ENCODE measurements at regions not wholly inside any gene's neighbourhood (a gene's known extent, or its start where the extent isn't known, plus 50 kb on each side); places are given as distances from the start of the nearest gene placed in this dataset.

DNA sequence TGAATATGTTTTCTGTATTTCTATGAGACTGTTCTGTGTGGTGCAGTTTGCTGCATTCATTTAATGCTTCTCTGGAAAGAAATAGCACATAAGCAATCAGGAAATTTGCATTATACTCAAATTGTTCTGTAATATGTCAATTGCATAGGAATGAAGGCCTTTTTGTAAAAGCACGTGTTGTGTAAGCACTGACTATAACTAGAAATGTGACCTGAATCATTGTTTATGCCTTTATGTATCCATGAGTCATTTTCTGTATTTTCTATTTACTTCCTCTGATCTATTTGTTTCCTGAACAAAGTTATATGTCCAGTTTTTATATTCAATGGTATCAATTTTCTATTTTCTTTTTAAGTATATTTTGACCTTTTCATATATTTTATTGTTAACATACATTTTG lies 1455.3 kb downstream of the GRIK2 start:
- Histone ChIP-seq H3K27me3 (ENCODE audit: control insufficient read depth in 1 of 2, insufficient read depth in 2 of 2, low read length in 2 of 2) (no peaks in the 10 kb centered on the region), H3K36me3 (replicated peaks in 1 of 2; ENCODE audit: control insufficient read depth in 1 of 2, insufficient read depth in 2 of 2, low read length in 2 of 2) (no peaks in the 10 kb centered on the region), H3K9ac (ENCODE audit: insufficient read depth, low read depth, low read length) (no peak overlapping the region), H3K9me3 (ENCODE audit: low read length) (no peaks in the 10 kb centered on the region), H3K4me1 (ENCODE audit: insufficient read depth, low read length) (no peaks in the 10 kb centered on the region), H4K20me1 (ENCODE audit: insufficient read depth, low read length) (no peaks in the 10 kb centered on the region), H3K4me2 (ENCODE audit: low read depth, low read length) (no peak overlapping the region), H3K79me2 (ENCODE audit: insufficient read depth, low read length) (no peaks in the 10 kb centered on the region), H2AFZ (ENCODE audit: low read length) (no peak overlapping the region), H3K4me3 (replicated peaks in 1 of 3; ENCODE audit: insufficient read depth in 1 of 3, low read depth in 2 of 3, low read length in 3 of 3) (no peak overlapping the region), H3K27ac (ENCODE audit: extremely low read length, insufficient read depth, low read length) (no peak overlapping the region)
- in situ Hi-C loops (cut with HindIII; ENCODE audit: extremely low pct_ligation_motif_present, low pct_unique_long_range_greater_than_20kb), result no loop called here
- WGBS (ENCODE audit: low lambda C conversion rate), result 0% methylated on average over 1 of the region's 1 CpG
- DNase-seq (ENCODE audit: low spot score) (no peak), FAIRE-seq (no peak), ATAC-seq (no peak)
- TF ChIP-seq ZNF496 (CRISPR knock-in tag; IDR thresholded peaks at IDR 0.05; ENCODE audit: insufficient replicate concordance) (no peak), ZNF652 (CRISPR knock-in tag; IDR thresholded peaks at IDR 0.05; ENCODE audit: borderline replicate concordance, low read depth) (no peak), GFI1 (CRISPR knock-in tag; IDR thresholded peaks at IDR 0.05; ENCODE audit: borderline replicate concordance) (no peak), MBNL3 (CRISPR knock-in tag; conservative IDR thresholded peaks at IDR 0.05) (no peak), ZEB1 (IDR thresholded peaks at IDR 0.05; ENCODE audit: insufficient replicate concordance, low read depth) (no peak)
- TF ChIP-seq, protein P1, sequence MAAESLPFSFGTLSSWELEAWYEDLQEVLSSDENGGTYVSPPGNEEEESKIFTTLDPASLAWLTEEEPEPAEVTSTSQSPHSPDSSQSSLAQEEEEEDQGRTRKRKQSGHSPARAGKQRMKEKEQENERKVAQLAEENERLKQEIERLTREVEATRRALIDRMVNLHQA (CRISPR knock-in tag; IDR thresholded peaks at IDR 0.05), result no peak
- TF ChIP-seq, protein P2, sequence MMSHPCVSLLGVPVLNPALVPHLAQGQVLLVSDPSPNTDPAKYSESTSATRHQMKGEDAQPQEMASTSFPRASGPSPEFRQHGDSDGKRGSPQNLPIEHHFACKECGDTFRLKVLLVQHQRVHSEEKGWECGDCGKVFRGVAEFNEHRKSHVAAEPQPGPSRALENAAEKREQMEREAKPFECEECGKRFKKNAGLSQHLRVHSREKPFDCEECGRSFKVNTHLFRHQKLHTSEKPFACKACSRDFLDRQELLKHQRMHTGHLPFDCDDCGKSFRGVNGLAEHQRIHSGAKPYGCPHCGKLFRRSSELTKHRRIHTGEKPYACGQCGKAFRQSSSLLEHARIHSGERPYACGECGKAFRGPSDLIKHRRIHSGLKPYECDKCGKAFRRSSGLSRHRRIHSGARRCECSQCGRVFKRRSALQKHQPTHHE (CRISPR knock-in tag; IDR thresholded peaks at IDR 0.05; ENCODE audit: borderline replicate concordance), result no peak
- ChIA-PET CTCF (ENCODE audit: low intra/inter-chr PET ratio, low total read pairs) (no interaction called here), POLR2A (no interaction called here)
- intact Hi-C loops (cut with micrococcal nuclease; ENCODE audit: unreplicated experiment), result no loop called here
- no TSS peak for BruUV-seq (replicated peaks)

DNA sequence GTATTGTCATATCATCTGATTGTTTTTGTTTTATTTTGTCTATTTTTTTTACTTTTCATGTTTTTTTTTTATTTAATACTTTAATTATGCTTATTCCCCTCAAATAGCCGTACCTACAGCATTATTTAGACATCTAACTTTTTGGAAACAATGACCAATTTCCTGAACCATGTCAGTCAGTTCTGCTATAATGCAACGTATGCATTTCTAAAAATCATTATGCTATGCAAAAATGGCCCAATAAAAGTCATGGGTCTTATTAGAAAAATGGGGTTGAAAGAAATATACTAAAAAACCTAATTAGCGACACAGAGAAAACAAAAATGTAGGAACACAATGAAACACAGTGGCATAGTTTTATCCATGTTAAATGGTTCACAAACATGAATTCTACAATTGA lies 1454.7 kb downstream of the GRIK2 start:
- no peak overlapping the region for H3K4me3 ChIP-seq (replicated peaks in 1 of 3; ENCODE audit: insufficient read depth in 1 of 3, low read depth in 2 of 3, low read length in 3 of 3)
- H3K4me2 ChIP-seq (ENCODE audit: low read depth, low read length), result no peak overlapping the region
- H3K27me3 ChIP-seq (ENCODE audit: control insufficient read depth in 1 of 2, insufficient read depth in 2 of 2, low read length in 2 of 2), result no peaks in the 10 kb centered on the region
- ChIA-PET POLR2A (no interaction called here), CTCF (ENCODE audit: low intra/inter-chr PET ratio, low total read pairs) (no interaction called here)
- no peak overlapping the region for H3K27ac ChIP-seq (ENCODE audit: extremely low read length, insufficient read depth, low read length)
- BruUV-seq (replicated peaks), result no TSS peak
- intact Hi-C loops (cut with micrococcal nuclease; ENCODE audit: unreplicated experiment), result no loop called here
- WGBS (ENCODE audit: low lambda C conversion rate), result 8% methylated on average over 3 of the region's 3 CpGs
- no peaks in the 10 kb centered on the region for H3K79me2 ChIP-seq (ENCODE audit: insufficient read depth, low read length)
- H4K20me1 ChIP-seq (ENCODE audit: insufficient read depth, low read length), result no peaks in the 10 kb centered on the region
- peak in 1 of 2 experiments; percentile 73; a peak in 2 of 4 replicates for TF ChIP-seq MAFK (conservative IDR thresholded peaks at IDR 0.05 in 1 of 2, IDR thresholded peaks at IDR 0.05 in 1 of 2; ENCODE audit: low read length in 2 of 2)
- TF ChIP-seq, protein P3, sequence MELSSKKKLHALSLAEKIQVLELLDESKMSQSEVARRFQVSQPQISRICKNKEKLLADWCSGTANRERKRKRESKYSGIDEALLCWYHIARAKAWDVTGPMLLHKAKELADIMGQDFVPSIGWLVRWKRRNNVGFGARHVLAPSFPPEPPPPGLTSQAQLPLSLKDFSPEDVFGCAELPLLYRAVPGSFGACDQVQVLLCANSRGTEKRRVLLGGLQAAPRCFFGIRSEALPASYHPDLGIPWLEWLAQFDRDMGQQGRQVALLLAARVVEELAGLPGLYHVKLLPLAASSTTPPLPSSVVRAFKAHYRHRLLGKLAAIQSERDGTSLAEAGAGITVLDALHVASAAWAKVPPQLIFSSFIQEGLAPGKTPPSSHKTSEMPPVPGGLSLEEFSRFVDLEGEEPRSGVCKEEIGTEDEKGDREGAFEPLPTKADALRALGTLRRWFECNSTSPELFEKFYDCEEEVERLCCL (CRISPR knock-in tag; IDR thresholded peaks at IDR 0.05; ENCODE audit: borderline replicate concordance), result no peak
- no peak for TF ChIP-seq GABPB1 (CRISPR knock-in tag; IDR thresholded peaks at IDR 0.05)
- TF ChIP-seq MAFF (IDR thresholded peaks at IDR 0.05; ENCODE audit: low read depth, low read length), result peak; percentile 66
- H2AFZ ChIP-seq (ENCODE audit: low read length), result no peak overlapping the region
- FAIRE-seq, result no peak
- no peaks in the 10 kb centered on the region for H3K4me1 ChIP-seq (ENCODE audit: insufficient read depth, low read length)
- no peaks in the 10 kb centered on the region for H3K9me3 ChIP-seq (ENCODE audit: low read length)
- no peaks in the 10 kb centered on the region for H3K36me3 ChIP-seq (replicated peaks in 1 of 2; ENCODE audit: control insufficient read depth in 1 of 2, insufficient read depth in 2 of 2, low read length in 2 of 2)
- in situ Hi-C loops (cut with HindIII; ENCODE audit: extremely low pct_ligation_motif_present, low pct_unique_long_range_greater_than_20kb), result no loop called here
- no peak for ATAC-seq
- DNase-seq (ENCODE audit: low spot score), result no peak
- H3K9ac ChIP-seq (ENCODE audit: insufficient read depth, low read depth, low read length), result no peak overlapping the region

Data from HepG2 (cell line).